Erythroblast (primary cell): ENCODE measurements at regions not wholly inside any gene's neighbourhood (a gene's known extent, or its start where the extent isn't known, plus 50 kb on each side); places are given as distances from the start of the nearest gene placed in this dataset.

Experiments used
- DNase-seq, 2 experiments: peaks; one replicate each; lab custom pipeline; 2025; lab: John Stamatoyannopoulos, UW
- GATA1 ChIP-seq: IDR thresholded peaks from 2 replicates; pipeline ENCODE4 v1.6.1; 2011; ENCODE audit warnings: low read depth, mild to moderate bottlenecking, control low read depth, low read length, moderate library complexity
- POLR2A ChIP-seq: IDR thresholded peaks from 2 replicates; pipeline ENCODE4 v1.6.1; 2011; ENCODE audit warnings: mild to moderate bottlenecking, low read length

DNA sequence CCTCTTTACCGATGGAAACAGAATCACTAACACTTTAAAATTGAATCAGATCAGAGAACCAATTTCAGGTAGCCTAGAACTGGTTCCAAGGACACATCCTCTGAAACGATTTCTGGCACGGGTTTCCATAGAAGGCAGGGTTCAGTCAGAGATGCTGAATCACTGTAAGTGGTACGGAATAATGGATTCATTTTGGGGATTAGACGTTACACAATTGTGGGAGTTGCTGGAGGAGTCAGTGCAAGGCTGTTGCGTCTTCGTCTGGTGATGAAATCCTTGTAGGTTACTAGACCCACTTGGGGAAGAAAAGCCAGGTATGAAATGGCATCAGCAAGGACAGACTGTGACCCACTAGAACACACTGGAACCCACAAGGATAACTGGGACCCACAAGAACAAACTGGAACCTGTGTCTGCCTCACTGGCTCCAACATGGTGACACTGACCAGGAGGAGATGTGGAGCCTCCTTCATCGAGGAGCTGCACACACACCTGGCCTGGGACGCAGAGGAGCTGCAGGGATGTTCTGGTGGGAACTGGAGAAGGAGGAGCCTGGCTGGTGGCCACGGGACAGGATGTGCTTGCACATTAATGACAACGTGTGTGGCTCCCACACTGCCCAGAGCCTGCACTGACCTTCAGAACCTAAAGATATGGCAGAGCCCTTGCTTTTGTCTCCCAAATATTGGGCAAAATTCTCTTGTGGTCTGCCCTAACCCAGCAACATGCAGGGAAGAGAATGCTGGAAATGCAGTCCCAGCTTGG lies 105.1 kb downstream of the TRAPPC11 start:
- no peak for DNase-seq
- TF ChIP-seq GATA1 = no peak
- TF ChIP-seq POLR2A = no peak

DNA sequence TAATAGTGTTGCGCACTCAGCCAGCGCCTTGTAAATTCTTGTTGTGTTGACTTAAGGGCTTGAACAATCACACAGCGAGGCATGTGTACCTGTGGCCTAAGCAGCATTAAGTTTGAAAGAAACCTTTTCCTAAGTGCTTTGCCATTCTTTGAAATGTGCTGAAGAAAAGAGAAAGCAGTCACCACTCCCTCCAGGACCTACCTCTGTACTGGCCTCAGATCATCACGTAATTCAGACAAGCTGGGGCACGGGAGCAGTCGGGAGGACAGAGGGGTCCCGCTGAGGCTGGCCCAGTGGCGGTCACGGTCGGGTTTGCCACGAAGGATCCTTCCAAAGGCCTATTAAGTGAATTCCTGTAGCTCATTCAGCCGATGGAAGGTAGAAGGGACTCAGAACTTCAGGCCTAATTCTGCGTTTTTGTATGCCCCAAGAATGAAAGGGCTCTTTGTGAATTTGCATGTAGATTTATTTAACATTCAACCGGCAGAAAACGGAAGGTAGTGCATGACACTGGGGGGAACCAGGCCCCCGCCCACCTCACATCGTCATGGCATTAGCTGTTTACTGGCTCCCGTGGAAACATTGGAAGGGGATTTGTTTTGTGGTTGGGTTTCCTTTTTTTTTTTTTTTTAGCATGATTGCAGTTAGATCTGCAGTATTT lies 106.3 kb downstream of the TRAPPC11 start:
- TF ChIP-seq GATA1 = no peak
- no peak for TF ChIP-seq POLR2A
- DNase-seq = no peak

DNA sequence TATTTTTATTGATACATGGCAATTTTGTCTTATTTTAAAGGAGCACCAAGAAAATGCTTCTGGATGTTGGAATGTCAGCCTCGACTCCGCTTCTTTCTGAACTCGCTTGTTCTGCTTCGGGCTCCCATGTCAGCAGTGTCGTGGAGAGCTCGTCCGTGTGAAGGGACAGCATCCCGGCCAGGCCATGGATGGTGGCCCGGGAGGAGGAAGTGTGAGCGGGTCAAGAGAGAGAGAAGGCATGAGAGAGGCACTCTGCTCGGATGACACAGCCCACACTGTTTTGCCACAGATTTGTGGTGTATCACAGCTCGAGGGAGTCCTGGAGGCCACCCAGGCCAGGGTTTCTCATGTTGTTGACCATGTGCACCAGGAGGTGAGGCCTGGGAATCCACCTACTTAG lies 107.0 kb downstream of the TRAPPC11 start:
- no peak for TF ChIP-seq POLR2A
- no peak for DNase-seq

- no peak for TF ChIP-seq GATA1
- no peak for DNase-seq
These were observed 111.8 kb downstream of the TRAPPC11 start for GRCh38 chr4:183770906-183771305.

- no peak for TF ChIP-seq POLR2A
- no peak for TF ChIP-seq GATA1
- no peak for DNase-seq
These were observed 113.3 kb downstream of the TRAPPC11 start for GRCh38 chr4:183772361-183772760.

GRCh38 chr4:183773790-183774189 lies 114.7 kb downstream of the TRAPPC11 start:
- no peak for TF ChIP-seq POLR2A
- TF ChIP-seq GATA1 = no peak
- no peak for DNase-seq

GRCh38 chr4:183783306-183783705 lies 121.8 kb upstream of the STOX2 start:
- TF ChIP-seq GATA1 (no peak), POLR2A (no peak)
- no peak for DNase-seq

- TF ChIP-seq GATA1 = no peak
- TF ChIP-seq POLR2A = no peak
- no peak for DNase-seq
These were observed 121.0 kb upstream of the STOX2 start for GRCh38 chr4:183783991-183784553.

DNA sequence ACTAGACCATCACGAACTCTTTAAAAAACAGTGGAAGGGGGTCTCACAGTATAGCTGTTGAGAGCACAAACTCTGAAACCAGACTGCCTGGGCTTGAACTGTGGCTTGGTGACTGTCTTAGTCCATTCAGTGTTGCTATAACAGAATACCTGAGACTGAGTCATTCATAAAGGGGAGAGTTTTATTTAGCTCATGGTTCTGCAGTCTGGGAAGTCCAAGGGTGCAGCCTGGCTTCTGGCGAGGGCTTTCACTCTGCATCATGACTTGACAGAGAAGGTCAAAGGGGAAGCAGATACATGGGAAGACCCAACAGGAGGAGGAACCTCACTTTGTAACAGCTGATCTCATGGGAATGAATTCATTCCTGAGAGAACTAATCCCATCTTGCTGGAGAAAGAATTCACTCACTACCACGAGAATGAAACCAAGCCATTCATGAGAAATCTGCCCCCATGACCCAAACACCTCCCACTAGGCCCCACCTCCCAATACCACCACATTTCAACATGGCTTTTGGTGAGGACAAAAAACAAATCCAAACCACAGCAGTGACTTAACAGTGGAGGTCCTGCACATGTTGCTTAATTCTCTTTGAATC lies 116.7 kb upstream of the STOX2 start:
- TF ChIP-seq POLR2A (no peak), GATA1 (no peak)
- DNase-seq = no peak

- DNase-seq = no peak
- TF ChIP-seq POLR2A = no peak
- no peak for TF ChIP-seq GATA1
These were observed 115.5 kb upstream of the STOX2 start for GRCh38 chr4:183789657-183790056.

GRCh38 chr4:183790661-183791060 lies 114.4 kb upstream of the STOX2 start:
- DNase-seq = no peak
- TF ChIP-seq POLR2A = no peak
- no peak for TF ChIP-seq GATA1

DNA sequence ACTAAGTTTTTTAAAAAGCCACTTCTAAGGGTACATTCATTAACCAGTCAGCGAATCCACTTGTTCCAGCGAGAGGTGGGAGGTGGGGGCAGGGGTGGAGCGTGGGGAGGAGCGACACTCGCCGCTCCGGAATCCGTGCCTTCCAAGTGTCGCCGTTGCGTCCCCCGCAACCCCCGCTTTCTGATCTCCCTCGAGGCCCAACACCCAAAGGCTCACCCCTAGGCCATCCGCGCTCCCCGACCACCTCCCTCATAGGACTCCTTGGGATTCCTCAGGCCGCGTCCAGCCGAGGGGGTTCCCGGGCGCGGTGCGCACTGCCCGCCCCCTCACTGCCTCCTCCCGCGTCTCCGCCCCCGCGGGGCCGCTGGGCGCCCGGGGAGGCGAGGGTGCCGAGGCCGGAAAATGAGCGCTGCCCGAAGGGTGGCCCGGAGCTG lies 108.1 kb upstream of the STOX2 start:
- no peak for DNase-seq
- no peak for TF ChIP-seq POLR2A

- DNase-seq = no peak
- TF ChIP-seq POLR2A = no peak
- TF ChIP-seq GATA1 = no peak
These were observed 107.4 kb upstream of the STOX2 start for GRCh38 chr4:183797445-183798300.
